ENCODE measurements at regions not wholly inside any gene's neighbourhood (a gene's known extent, or its start where the extent isn't known, plus 50 kb on each side); places are given as distances from the start of the nearest gene placed in this dataset.

GRCh38 chr15:96274087-96274440 lies 56.4 kb upstream of the NR2F2 start:
- TF ChIP-seq CTCF (IDR thresholded peaks at IDR 0.05) (no peak), POLR2AphosphoS5 (IDR thresholded peaks at IDR 0.05) (no peak), POLR2A (IDR thresholded peaks at IDR 0.05) (no peak), EP300 (IDR thresholded peaks at IDR 0.05) (no peak)
- Histone ChIP-seq H3K27me3 (no peaks in the 10 kb centered on the region), H3K27ac (no peak overlapping the region), H3K4me1 (no peaks in the 10 kb centered on the region), H3K9me3 (no peaks in the 10 kb centered on the region), H3K4me3 (no peak overlapping the region), H3K36me3 (no peaks in the 10 kb centered on the region)
- no peak for DNase-seq (ENCODE audit: low spot score in 2 of 2)
- 78% methylated on average over 7 of the region's 7 CpGs for WGBS

- H3K27me3 ChIP-seq = no peaks in the 10 kb centered on the region
- H3K4me3 ChIP-seq = no peak overlapping the region
- no peaks in the 10 kb centered on the region for H3K9me3 ChIP-seq
- no peak overlapping the region for H3K27ac ChIP-seq
- TF ChIP-seq EP300 (IDR thresholded peaks at IDR 0.05) (no peak), CTCF (IDR thresholded peaks at IDR 0.05) (no peak), POLR2A (IDR thresholded peaks at IDR 0.05) (no peak), POLR2AphosphoS5 (IDR thresholded peaks at IDR 0.05) (no peak)
- 70% methylated on average over 2 of the region's 2 CpGs for WGBS
- DNase-seq (ENCODE audit: low spot score in 2 of 2) = no peak
- H3K4me1 ChIP-seq = no peaks in the 10 kb centered on the region
- H3K36me3 ChIP-seq = no peaks in the 10 kb centered on the region
Measured at GRCh38 chr15:96274698-96275097, 55.8 kb upstream of the NR2F2 start.

GRCh38 chr15:96276438-96277210 lies 53.9 kb upstream of the NR2F2 start:
- TF ChIP-seq CTCF (IDR thresholded peaks at IDR 0.05) = no peak
- no peak for TF ChIP-seq POLR2A (IDR thresholded peaks at IDR 0.05)
- TF ChIP-seq EP300 (IDR thresholded peaks at IDR 0.05) = no peak
- no peak for TF ChIP-seq POLR2AphosphoS5 (IDR thresholded peaks at IDR 0.05)
- no peaks in the 10 kb centered on the region for H3K36me3 ChIP-seq

More at GRCh38 chr15:96276438-96277210, 53.9 kb upstream of the NR2F2 start:
- H3K27me3 ChIP-seq = no peaks in the 10 kb centered on the region
- H3K4me1 ChIP-seq = no peaks in the 10 kb centered on the region
- H3K4me3 ChIP-seq = no peak overlapping the region
- no peak overlapping the region for H3K27ac ChIP-seq
- no peaks in the 10 kb centered on the region for H3K9me3 ChIP-seq
- 58% methylated on average over 4 of the region's 4 CpGs for WGBS
- no peak for DNase-seq (ENCODE audit: low spot score in 2 of 2)

Data from suprapubic skin (tissue), 4 donors.